Keratinocyte (primary cell): ENCODE measurements at regions not wholly inside any gene's neighbourhood (a gene's known extent, or its start where the extent isn't known, plus 50 kb on each side); places are given as distances from the start of the nearest gene placed in this dataset.

Experiments
- DNase-seq: peaks from one replicate; pipeline ENCODE4 v3.0.0-alpha.2; 2011; ENCODE audit warnings: low read depth, missing footprints, low spot score
- FAIRE-seq: peaks from 2 replicates; lab custom pipeline; 2011; peaks lifted over from hg19 to GRCh38; lab: Jason Lieb, UNC
- H2AFZ ChIP-seq: 2 replicates; pipeline ENCODE4 v1.6.0; 2012; ENCODE audit warnings: low read length, control low read depth, inconsistent platforms; ENCODE audit not compliant: control insufficient read depth
- H3K27ac ChIP-seq: 2 replicates; pipeline ENCODE4 v1.5.1; 2011; ENCODE audit warnings: low read length; ENCODE audit not compliant: control insufficient read depth, insufficient read depth
- H3K27me3 ChIP-seq: 3 replicates; pipeline ENCODE4 v1.6.0; 2011; ENCODE audit warnings: low read length; ENCODE audit not compliant: control insufficient read depth, insufficient read depth; ENCODE audit errors: extremely low read depth
- H3K36me3 ChIP-seq, 2 experiments: 2 replicates in 1 of 2; 3 replicates in 1 of 2; pipeline ENCODE4 v1.5.1; 2011; ENCODE audit warnings: low read length in 2 of 2, mild to moderate bottlenecking in 1 of 2; ENCODE audit not compliant: control insufficient read depth in 2 of 2, insufficient read depth in 2 of 2; ENCODE audit errors: extremely low read depth in 1 of 2
- H3K4me1 ChIP-seq: 3 replicates; pipeline ENCODE4 v1.5.1; 2011; ENCODE audit warnings: low read length; ENCODE audit not compliant: control insufficient read depth, insufficient read depth; ENCODE audit errors: extremely low read depth
- H3K4me2 ChIP-seq: 3 replicates; pipeline ENCODE4 v1.6.0; 2011; ENCODE audit warnings: low read depth, low read length; ENCODE audit not compliant: control insufficient read depth, insufficient read depth; ENCODE audit errors: extremely low read depth
- H3K4me3 ChIP-seq, 3 experiments: fragments of 200-600 bp in 1 of 3; sonication (generic) in 1 of 3; 2 replicates in 2 of 3; 3 replicates in 1 of 3; pipeline ENCODE4 v1.5.1; 2011 to 2016; ENCODE audit warnings: low read length in 3 of 3, mild to moderate bottlenecking in 3 of 3, control low read depth in 2 of 3, inconsistent platforms in 1 of 3, low read depth in 1 of 3, mixed read lengths in 1 of 3, mixed run types in 1 of 3, moderate library complexity in 1 of 3; ENCODE audit not compliant: control insufficient read depth in 2 of 3, insufficient read depth in 2 of 3; ENCODE audit errors: extremely low read depth in 1 of 3
- H3K79me2 ChIP-seq: 2 replicates; pipeline ENCODE4 v1.6.0; 2012; ENCODE audit warnings: low read length; ENCODE audit not compliant: control insufficient read depth, insufficient read depth
- H3K9ac ChIP-seq: 3 replicates; pipeline ENCODE4 v1.6.0; 2011; ENCODE audit warnings: low read length; ENCODE audit not compliant: control insufficient read depth, insufficient read depth; ENCODE audit errors: extremely low read depth
- H3K9me1 ChIP-seq: 3 replicates; pipeline ENCODE4 v1.6.0; 2011; ENCODE audit warnings: low read length; ENCODE audit not compliant: control insufficient read depth, insufficient read depth; ENCODE audit errors: extremely low read depth
- H3K9me3 ChIP-seq: 2 replicates; pipeline ENCODE4 v1.5.1; 2012; ENCODE audit warnings: low read depth, low read length; ENCODE audit not compliant: control insufficient read depth
- H4K20me1 ChIP-seq: 3 replicates; pipeline ENCODE4 v1.6.0; 2011; ENCODE audit warnings: low read length; ENCODE audit not compliant: control insufficient read depth, insufficient read depth; ENCODE audit errors: extremely low read depth
- EZH2 ChIP-seq: IDR thresholded peaks from one replicate; pipeline ENCODE4 v1.6.1; 2012; ENCODE audit warnings: inconsistent platforms, mild to moderate bottlenecking, low read length, moderate library complexity
- dilution Hi-C: fragments of 300-500 bp; cut with MboI; formaldehyde crosslinking; loops from one replicate; pipeline ENCODE4 v1.7.0; 2020; ENCODE audit warnings: low sequenced_read_pairs; ENCODE audit not compliant: extremely low pct_ligation_motif_present
- TF ChIP-seq, protein P1 (sequence below), 3 experiments: IDR thresholded peaks in 1 of 3; conservative IDR thresholded peaks in 1 of 3; optimal IDR thresholded peaks in 1 of 3; 2 replicates in 2 of 3; 3 replicates in 1 of 3; pipeline versions ENCODE3 to v1.5.1; 2011; ENCODE audit warnings: low read length in 3 of 3, mild to moderate bottlenecking in 3 of 3, moderate library complexity in 2 of 3, control low read depth in 1 of 3, inconsistent platforms in 1 of 3; ENCODE audit not compliant: insufficient read depth in 2 of 3; ENCODE audit errors: extremely low read depth in 1 of 3

GRCh38 chr3:194976049-194976451 is 290.4 kb downstream of the FAM43A start:
- TF ChIP-seq, protein P1, sequence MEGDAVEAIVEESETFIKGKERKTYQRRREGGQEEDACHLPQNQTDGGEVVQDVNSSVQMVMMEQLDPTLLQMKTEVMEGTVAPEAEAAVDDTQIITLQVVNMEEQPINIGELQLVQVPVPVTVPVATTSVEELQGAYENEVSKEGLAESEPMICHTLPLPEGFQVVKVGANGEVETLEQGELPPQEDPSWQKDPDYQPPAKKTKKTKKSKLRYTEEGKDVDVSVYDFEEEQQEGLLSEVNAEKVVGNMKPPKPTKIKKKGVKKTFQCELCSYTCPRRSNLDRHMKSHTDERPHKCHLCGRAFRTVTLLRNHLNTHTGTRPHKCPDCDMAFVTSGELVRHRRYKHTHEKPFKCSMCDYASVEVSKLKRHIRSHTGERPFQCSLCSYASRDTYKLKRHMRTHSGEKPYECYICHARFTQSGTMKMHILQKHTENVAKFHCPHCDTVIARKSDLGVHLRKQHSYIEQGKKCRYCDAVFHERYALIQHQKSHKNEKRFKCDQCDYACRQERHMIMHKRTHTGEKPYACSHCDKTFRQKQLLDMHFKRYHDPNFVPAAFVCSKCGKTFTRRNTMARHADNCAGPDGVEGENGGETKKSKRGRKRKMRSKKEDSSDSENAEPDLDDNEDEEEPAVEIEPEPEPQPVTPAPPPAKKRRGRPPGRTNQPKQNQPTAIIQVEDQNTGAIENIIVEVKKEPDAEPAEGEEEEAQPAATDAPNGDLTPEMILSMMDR (optimal IDR thresholded peaks at IDR 0.05 in 1 of 3, IDR thresholded peaks at IDR 0.05 in 1 of 3, conservative IDR thresholded peaks at IDR 0.05 in 1 of 3; ENCODE audit: extremely low read depth in 1 of 3, insufficient read depth in 2 of 3, low read length in 3 of 3), result no peak
- TF ChIP-seq EZH2, result no peak
- H3K4me2 ChIP-seq, result no peak overlapping the region
- H3K4me3 ChIP-seq, result no peak overlapping the region
- no peak overlapping the region for H3K9ac ChIP-seq
- H3K9me1 ChIP-seq, result no peaks in the 10 kb centered on the region
- H3K27ac ChIP-seq, result no peak overlapping the region
- H3K79me2 ChIP-seq, result no peaks in the 10 kb centered on the region
- FAIRE-seq, result no peak
- no peak for DNase-seq
- no peaks in the 10 kb centered on the region for H3K9me3 ChIP-seq
- H3K4me1 ChIP-seq, result no peaks in the 10 kb centered on the region
- no peaks in the 10 kb centered on the region for H3K36me3 ChIP-seq
- H3K27me3 ChIP-seq, result peaks cover 11% of the 10 kb centered on the region
- H2AFZ ChIP-seq, result no peak overlapping the region
- dilution Hi-C loops, result no loop called here
- H4K20me1 ChIP-seq, result no peaks in the 10 kb centered on the region

DNA sequence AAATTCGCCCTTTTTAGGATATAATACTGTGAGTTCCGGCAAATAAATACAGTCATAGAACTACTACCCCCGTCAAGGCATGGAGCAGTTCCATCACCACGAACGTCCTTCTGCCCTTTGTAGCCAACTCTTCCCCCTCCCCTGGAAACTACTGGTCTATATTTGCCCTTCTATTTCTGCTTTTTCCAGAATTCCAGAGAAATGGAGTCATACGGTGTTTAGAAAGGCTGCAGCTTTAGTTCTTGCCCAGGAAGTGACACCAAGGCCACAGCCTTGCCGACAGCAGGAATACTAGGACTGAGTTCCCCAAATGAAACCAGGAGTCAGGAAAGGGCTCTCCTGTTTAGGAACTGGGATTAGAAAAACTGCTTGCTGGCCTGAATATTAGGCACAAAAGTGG is 291.2 kb downstream of the FAM43A start:
- TF ChIP-seq, protein P1 (optimal IDR thresholded peaks at IDR 0.05 in 1 of 3, IDR thresholded peaks at IDR 0.05 in 1 of 3, conservative IDR thresholded peaks at IDR 0.05 in 1 of 3; ENCODE audit: extremely low read depth in 1 of 3, insufficient read depth in 2 of 3, low read length in 3 of 3), result no peak
- no peak for TF ChIP-seq EZH2
- no peaks in the 10 kb centered on the region for H3K36me3 ChIP-seq
- H3K4me3 ChIP-seq, result no peak overlapping the region
- H3K79me2 ChIP-seq, result no peaks in the 10 kb centered on the region
- H3K27ac ChIP-seq, result no peak overlapping the region
- H3K4me2 ChIP-seq, result no peak overlapping the region
- dilution Hi-C loops, result no loop called here
- no peaks in the 10 kb centered on the region for H3K9me3 ChIP-seq
- peaks cover 9% of the 10 kb centered on the region for H3K27me3 ChIP-seq
- no peak overlapping the region for H2AFZ ChIP-seq
- no peaks in the 10 kb centered on the region for H3K4me1 ChIP-seq
- DNase-seq (no peak), FAIRE-seq (no peak)
- no peak overlapping the region for H3K9ac ChIP-seq
- H4K20me1 ChIP-seq, result no peaks in the 10 kb centered on the region
- no peaks in the 10 kb centered on the region for H3K9me1 ChIP-seq
